MM.1S (cell line): ENCODE measurements at regions not wholly inside any gene's neighbourhood (a gene's known extent, or its start where the extent isn't known, plus 50 kb on each side); places are given as distances from the start of the nearest gene placed in this dataset.

Experiments used
- DNase-seq: peaks from one replicate; pipeline ENCODE4 v3.0.0-alpha.2; 2015
- H2AFZ ChIP-seq: fragments of 300-600 bp; sonication (generic); 2 replicates; pipeline ENCODE4 v1.6.0; 2016; ENCODE audit warnings: antibody characterized with exemption, low read length
- H3F3A ChIP-seq: fragments of 300-600 bp; sonication (generic); 2 replicates; pipeline ENCODE4 v1.6.1; 2016; ENCODE audit warnings: mild to moderate bottlenecking, antibody characterized with exemption, low read length, moderate library complexity, mixed read lengths; ENCODE audit not compliant: insufficient read depth
- H3K27ac ChIP-seq: fragments of 300-600 bp; sonication (generic); 2 replicates; pipeline ENCODE4 v1.5.1; 2016; ENCODE audit warnings: mild to moderate bottlenecking, low read length
- H3K27me3 ChIP-seq: fragments of 300-600 bp; sonication (generic); replicated peaks from 2 replicates; pipeline ENCODE4 v1.6.0; 2016; ENCODE audit warnings: low read length; ENCODE audit not compliant: insufficient read depth
- H3K36me3 ChIP-seq: fragments of 300-600 bp; sonication (generic); replicated peaks from 2 replicates; pipeline ENCODE4 v1.6.1; 2016; ENCODE audit warnings: mild to moderate bottlenecking, low read length, mixed read lengths; ENCODE audit not compliant: insufficient read depth
- H3K4me1 ChIP-seq: fragments of 300-600 bp; sonication (generic); 2 replicates; pipeline ENCODE4 v1.6.1; 2016; ENCODE audit warnings: low read length, mixed read lengths
- H3K4me2 ChIP-seq: fragments of 300-600 bp; sonication (generic); 2 replicates; pipeline ENCODE4 v1.6.0; 2016; ENCODE audit warnings: low read depth, low read length
- H3K4me3 ChIP-seq: fragments of 300-600 bp; sonication (generic); 2 replicates; pipeline ENCODE4 v1.5.1; 2016; ENCODE audit warnings: low read length, mixed read lengths
- H3K79me2 ChIP-seq: fragments of 300-600 bp; sonication (generic); 2 replicates; pipeline ENCODE4 v1.6.1; 2016; ENCODE audit warnings: mixed run types, low read length, mixed read lengths
- H3K9ac ChIP-seq: fragments of 300-600 bp; sonication (generic); 2 replicates; pipeline ENCODE4 v1.6.1; 2016; ENCODE audit warnings: low read length, mixed read lengths
- H3K9me2 ChIP-seq: fragments of 300-600 bp; sonication (generic); replicated peaks from 2 replicates; pipeline ENCODE4 v1.6.1; 2016; ENCODE audit warnings: mild to moderate bottlenecking, low read length, mixed read lengths; ENCODE audit not compliant: insufficient read depth
- H3K9me3 ChIP-seq: fragments of 300-600 bp; sonication (generic); replicated peaks from 2 replicates; pipeline ENCODE4 v1.6.1; 2016; ENCODE audit warnings: mild to moderate bottlenecking, low read length, mixed read lengths; ENCODE audit not compliant: insufficient read depth
- H4K20me1 ChIP-seq: fragments of 300-600 bp; sonication (generic); 2 replicates; pipeline ENCODE4 v1.6.1; 2016; ENCODE audit warnings: mild to moderate bottlenecking, low read length, moderate library complexity, mixed read lengths; ENCODE audit not compliant: insufficient read depth
- EZH2 ChIP-seq: fragments of 300-600 bp; sonication (generic); optimal IDR thresholded peaks from 2 replicates; pipeline ENCODE3; 2017; ENCODE audit warnings: low read depth, mild to moderate bottlenecking, antibody characterized with exemption, low read length, mixed read lengths
- EZH2phosphoT487 ChIP-seq: fragments of 300-600 bp; sonication (generic); IDR thresholded peaks from 2 replicates; pipeline ENCODE4 v1.6.1; 2018; ENCODE audit warnings: antibody characterized with exemption, low read length
- TF ChIP-seq, protein P1 (sequence below): fragments of 300-600 bp; sonication (generic); IDR thresholded peaks from 2 replicates; pipeline ENCODE4 v1.5.1; 2016; ENCODE audit warnings: antibody characterized with exemption, low read length, mixed read lengths

DNA sequence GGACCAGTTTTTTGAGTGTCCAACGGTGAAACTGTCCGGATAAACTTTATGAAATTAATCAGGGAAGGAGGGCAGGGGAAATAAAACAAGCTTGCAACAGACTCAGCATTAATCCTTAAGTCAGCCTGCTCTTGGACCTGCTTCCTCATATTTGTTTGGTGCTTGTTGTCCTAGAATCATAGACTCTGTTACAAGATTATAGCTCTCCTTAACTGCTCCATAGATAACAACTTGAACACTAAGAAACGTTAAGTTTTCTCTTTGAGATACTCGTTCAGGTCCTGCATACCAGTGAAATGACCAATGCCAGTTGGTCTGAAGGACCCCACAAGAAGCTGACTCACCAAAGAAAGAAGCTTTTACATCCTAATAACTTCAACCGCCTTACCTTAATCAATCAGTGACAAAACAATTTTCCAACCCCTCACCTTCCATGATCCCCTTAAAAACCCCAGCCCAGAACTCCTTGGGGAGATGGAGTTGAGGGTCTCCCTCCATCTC is 493.2 kb downstream of the PID1 start:
- Histone ChIP-seq H2AFZ (no peak overlapping the region), H3K36me3 (no peaks in the 10 kb centered on the region), H3K9ac (no peak overlapping the region), H3K9me2 (no peaks in the 10 kb centered on the region), H3K4me2 (no peak overlapping the region), H3K27ac (no peak overlapping the region), H3K9me3 (no peaks in the 10 kb centered on the region), H3K27me3 (no peaks in the 10 kb centered on the region), H3K4me1 (no peaks in the 10 kb centered on the region), H4K20me1 (no peaks in the 10 kb centered on the region), H3K4me3 (no peak overlapping the region), H3F3A (no peaks in the 10 kb centered on the region), H3K79me2 (no peaks in the 10 kb centered on the region)
- no peak for TF ChIP-seq EZH2
- TF ChIP-seq, protein P1, sequence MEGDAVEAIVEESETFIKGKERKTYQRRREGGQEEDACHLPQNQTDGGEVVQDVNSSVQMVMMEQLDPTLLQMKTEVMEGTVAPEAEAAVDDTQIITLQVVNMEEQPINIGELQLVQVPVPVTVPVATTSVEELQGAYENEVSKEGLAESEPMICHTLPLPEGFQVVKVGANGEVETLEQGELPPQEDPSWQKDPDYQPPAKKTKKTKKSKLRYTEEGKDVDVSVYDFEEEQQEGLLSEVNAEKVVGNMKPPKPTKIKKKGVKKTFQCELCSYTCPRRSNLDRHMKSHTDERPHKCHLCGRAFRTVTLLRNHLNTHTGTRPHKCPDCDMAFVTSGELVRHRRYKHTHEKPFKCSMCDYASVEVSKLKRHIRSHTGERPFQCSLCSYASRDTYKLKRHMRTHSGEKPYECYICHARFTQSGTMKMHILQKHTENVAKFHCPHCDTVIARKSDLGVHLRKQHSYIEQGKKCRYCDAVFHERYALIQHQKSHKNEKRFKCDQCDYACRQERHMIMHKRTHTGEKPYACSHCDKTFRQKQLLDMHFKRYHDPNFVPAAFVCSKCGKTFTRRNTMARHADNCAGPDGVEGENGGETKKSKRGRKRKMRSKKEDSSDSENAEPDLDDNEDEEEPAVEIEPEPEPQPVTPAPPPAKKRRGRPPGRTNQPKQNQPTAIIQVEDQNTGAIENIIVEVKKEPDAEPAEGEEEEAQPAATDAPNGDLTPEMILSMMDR: no peak
- TF ChIP-seq EZH2phosphoT487: no peak
- no peak for DNase-seq

DNA sequence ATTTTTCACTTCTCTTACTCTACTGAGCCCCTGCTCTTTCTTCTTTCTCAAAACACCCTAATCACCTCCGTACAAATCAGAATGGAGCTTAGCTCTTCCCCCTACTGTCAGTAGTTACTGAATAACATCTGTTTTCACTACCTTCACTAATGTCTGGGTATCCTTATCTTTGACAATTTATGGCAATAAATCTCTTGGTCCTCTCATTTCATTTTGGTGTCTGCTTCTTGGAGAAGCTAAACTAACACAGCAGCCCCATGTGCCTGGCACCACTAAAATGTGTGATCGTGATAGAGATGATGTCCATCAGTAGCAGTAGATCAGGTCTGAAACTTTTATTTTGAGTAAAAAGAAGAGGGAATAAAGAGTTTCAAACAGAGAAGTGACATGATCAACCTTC is 496.5 kb downstream of the PID1 start:
- Histone ChIP-seq H3K79me2 (no peaks in the 10 kb centered on the region), H3K9me3 (no peaks in the 10 kb centered on the region), H3K4me3 (no peak overlapping the region), H2AFZ (no peak overlapping the region), H3K27ac (no peak overlapping the region), H3K36me3 (no peaks in the 10 kb centered on the region), H3K9ac (no peak overlapping the region), H3K4me1 (no peaks in the 10 kb centered on the region), H3K4me2 (no peak overlapping the region), H4K20me1 (no peaks in the 10 kb centered on the region), H3F3A (no peaks in the 10 kb centered on the region), H3K27me3 (no peaks in the 10 kb centered on the region), H3K9me2 (no peaks in the 10 kb centered on the region)
- no peak for DNase-seq
- TF ChIP-seq EZH2phosphoT487 (no peak), EZH2 (no peak)
- TF ChIP-seq, protein P1: no peak

DNA sequence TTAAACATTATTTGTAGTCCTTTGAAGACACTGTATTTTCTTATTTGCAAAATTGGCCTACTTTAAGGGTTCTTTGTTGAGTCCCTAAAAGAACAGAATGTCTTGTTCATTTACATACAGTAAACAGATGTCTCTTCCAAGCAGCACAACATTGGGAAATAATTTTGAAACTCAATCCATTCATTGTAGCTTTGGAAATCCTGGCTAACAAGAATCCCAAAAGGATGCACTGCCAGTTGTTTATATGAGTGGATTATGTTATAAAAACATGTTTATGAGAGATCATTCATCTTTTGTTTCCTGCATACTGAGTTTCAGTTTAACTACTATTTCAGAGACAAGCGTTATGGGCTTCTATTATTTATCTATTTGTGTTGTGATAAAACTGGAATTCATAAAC is 499.3 kb downstream of the PID1 start:
- H3K36me3 ChIP-seq: no peaks in the 10 kb centered on the region
- TF ChIP-seq EZH2phosphoT487: no peak
- no peak for TF ChIP-seq EZH2
- TF ChIP-seq, protein P1: no peak

More for the DNA sequence above, 499.3 kb downstream of the PID1 start:
- Histone ChIP-seq H2AFZ (no peak overlapping the region), H3K9me3 (no peaks in the 10 kb centered on the region), H3K27ac (no peak overlapping the region), H3K79me2 (no peaks in the 10 kb centered on the region), H3K4me1 (no peaks in the 10 kb centered on the region), H3K4me3 (no peak overlapping the region), H3F3A (no peaks in the 10 kb centered on the region), H4K20me1 (no peaks in the 10 kb centered on the region), H3K4me2 (no peak overlapping the region), H3K27me3 (no peaks in the 10 kb centered on the region), H3K9me2 (no peaks in the 10 kb centered on the region), H3K9ac (no peak overlapping the region)
- DNase-seq: no peak
